Esophagus mucosa (tissue), 1 donor: ENCODE measurements at regions not wholly inside any gene's neighbourhood (a gene's known extent, or its start where the extent isn't known, plus 50 kb on each side); places are given as distances from the start of the nearest gene placed in this dataset.

ENCODE experiments used
- ATAC-seq: fragments of 200-7000 bp; cut with Tn5 transposase; one replicate; pipeline ENCODE4 v1.9.1; 2020
- donor health status: DM: yes; HTN: yes; CAD: no.

GRCh38 chr5:144941004-144941403, 770.3 kb downstream of the KCTD16 start:
- no peak for ATAC-seq

GRCh38 chr5:144918371-144918770, 747.7 kb downstream of the KCTD16 start:
- ATAC-seq, result no peak

DNA sequence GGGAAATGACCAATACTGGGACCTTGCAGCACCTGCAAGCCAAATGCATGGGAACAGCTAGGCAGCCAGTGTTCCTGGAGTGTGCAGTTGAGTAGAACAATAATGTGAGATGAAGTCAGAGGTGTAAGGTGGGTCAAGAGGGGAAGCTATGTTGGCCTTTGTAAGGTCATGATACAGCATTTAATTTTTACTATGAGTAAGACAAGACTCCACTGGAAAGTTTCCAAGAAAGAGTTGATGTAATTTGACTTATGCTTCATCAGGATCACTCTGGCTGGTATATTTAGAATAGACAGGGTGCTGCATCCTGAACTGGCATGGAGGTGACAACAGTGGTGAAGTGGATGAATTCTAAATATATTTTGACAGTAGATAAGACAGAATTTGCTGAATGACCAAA, 744.8 kb downstream of the KCTD16 start:
- ATAC-seq, result no peak

GRCh38 chr5:144913661-144914060, 743.0 kb downstream of the KCTD16 start:
- no peak for ATAC-seq

DNA sequence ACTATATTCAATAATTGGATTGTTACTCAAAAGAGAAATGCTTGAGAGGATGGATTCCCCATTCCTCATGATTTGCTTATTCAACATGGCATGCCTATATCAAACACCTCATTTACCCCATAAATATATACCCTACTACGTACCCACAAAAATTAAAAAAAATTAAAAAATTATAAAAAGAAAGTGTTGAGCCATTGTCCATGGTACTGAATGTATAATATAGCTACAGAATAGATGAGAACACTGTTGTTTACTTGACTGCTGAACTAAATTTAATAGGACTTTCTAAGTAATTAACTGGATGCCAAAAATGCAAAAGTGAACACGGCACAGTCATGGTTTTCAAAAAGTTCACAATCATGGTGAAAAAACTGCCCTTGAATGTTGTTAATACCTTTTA, 725.8 kb downstream of the KCTD16 start:
- no peak for ATAC-seq

DNA sequence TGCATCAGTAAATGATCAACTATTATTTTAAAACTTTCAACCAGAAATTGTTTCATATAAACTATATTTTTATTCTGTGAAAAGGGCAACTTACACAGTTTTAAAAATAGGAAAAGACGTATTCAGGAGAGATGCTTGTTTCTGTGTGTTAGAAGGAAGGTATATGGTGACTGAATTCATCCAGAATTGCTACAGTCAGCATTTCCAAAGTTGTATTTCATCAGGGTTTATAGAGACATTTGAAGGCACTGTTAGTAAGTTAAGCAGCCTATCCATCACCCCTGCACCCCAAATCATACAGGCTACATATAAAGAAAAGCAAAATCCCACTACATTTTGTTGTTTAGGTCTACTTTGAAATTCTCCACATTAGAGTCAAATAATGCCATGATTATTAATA, 716.0 kb downstream of the KCTD16 start:
- no peak for ATAC-seq

DNA sequence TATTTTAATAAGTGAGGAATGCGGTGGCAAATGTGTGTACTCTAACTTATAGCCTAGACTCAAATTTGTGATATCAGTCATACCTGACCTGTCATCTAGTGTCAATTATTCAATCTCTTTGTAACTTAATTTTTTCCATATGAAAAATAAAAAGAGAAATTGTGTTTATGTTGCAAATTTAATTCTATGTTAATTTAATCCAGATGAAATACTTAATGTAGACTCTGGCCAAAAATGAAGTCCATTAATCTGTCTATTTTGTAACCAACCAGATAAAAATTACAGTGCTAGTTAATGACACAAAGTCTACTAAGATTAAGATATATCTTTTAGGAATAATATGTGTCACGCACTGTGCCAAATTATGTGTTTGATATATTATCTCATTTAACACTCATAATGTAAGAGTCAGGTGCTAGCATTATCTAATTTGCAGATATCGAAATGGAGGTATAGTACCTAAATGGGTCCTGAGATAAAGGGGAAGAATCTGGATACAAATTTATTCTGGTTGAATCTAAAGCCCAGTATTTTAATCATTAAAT, 712.1 kb downstream of the KCTD16 start:
- no peak for ATAC-seq

- no peak for ATAC-seq
Observed at GRCh38 chr5:144880513-144880912, 709.8 kb downstream of the KCTD16 start.

GRCh38 chr5:144876990-144877389, 706.3 kb downstream of the KCTD16 start:
- ATAC-seq, result no peak

DNA sequence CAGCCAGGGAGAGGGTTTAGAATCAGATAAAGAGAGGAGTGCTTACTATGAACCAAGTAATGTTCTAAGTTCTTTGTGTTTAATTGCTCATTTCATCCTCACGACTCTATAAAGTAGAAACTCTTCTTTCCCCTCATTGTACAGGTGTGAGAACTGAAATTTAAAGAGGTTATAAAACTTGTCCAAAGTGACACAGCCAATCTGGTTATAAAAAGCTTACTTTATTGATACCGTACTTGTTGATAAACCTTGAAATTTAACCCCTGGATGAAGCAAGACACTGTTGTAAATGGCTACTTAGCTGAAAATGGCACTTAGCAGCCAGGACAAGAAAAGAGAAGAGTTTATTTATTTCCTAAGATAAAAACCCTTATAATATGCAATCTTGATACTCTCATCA, 702.4 kb downstream of the KCTD16 start:
- no peak for ATAC-seq

GRCh38 chr5:144864118-144864517, 693.4 kb downstream of the KCTD16 start:
- ATAC-seq, result no peak

DNA sequence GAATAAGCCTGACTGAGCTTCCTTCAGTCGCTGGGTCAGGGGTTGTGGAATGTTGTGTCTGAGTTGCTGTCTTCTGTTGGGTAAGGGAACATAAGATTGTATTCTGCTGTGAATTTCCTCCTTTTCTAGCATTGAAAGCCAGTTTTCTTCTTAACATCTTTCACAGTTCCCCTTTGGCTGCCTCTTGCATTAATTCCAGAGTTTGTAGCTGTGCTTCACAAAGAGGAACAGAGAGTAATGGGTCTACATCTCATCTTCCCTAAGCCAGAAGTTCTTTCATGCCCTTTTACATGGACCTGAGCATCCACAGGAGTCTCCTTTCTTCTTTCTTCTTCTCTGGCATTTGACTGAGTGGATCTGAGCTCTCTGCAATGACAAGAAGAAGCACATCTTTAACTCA, 686.8 kb downstream of the KCTD16 start:
- ATAC-seq, result no peak

DNA sequence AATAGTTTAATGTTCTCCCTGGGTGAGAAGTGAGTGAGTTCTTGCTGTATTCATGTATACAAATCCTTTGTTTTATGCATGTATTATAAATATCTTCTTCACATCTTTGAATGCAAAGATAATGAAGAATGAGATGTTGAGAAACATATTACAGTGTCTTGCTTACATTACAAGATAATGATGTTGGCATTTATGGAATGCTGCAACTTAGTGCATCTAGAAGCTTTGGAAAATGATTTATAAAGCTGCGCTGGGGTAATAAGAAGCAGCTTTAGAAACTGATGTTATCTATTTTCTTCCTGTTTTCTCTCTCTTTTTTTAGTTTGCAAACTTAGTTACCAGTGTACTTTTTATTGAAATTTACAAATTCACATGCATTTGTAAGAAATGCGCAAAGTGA, 673.4 kb downstream of the KCTD16 start:
- ATAC-seq, result no peak

DNA sequence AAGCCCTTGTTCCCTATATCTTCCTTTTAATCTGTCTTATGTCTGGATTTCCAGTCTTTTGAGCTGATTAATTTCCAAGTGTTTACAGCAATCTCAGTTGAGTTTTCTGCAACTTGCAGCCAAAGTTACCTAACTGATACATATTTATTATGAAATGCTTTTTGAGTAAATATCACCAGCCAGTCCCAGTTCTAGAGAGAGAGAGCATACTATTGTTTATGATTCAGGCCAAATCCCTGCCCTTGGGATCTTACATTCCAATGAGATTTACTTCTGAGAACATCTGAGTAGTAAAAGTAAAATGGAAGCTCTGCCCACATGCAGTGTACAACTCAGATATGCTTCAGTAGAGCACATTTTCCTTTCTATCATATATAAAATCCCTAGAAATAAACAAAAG, 661.7 kb downstream of the KCTD16 start:
- ATAC-seq, result no peak

DNA sequence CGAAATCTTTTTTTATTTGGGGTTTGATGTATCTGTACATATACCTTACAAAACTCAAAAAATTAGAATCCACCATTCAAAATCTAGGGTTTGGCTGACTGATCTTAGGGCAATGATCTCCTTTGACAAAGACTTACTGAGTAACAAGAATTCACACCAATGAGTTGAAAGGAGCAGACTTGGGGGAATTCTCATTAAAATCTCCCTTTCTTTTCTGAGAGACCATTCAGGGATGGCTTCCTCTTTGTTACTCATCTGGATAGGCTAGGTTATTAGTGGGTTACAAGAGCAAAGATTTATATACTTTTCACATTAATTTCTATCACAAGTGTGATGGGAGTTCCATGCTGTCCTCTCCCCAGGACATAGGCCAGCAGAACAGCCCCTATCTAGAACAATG, 661.0 kb downstream of the KCTD16 start:
- ATAC-seq, result no peak

- no peak for ATAC-seq
Observed at GRCh38 chr5:144822503-144822902, 651.8 kb downstream of the KCTD16 start.

GRCh38 chr5:144820278-144820677, 649.6 kb downstream of the KCTD16 start:
- ATAC-seq, result no peak

DNA sequence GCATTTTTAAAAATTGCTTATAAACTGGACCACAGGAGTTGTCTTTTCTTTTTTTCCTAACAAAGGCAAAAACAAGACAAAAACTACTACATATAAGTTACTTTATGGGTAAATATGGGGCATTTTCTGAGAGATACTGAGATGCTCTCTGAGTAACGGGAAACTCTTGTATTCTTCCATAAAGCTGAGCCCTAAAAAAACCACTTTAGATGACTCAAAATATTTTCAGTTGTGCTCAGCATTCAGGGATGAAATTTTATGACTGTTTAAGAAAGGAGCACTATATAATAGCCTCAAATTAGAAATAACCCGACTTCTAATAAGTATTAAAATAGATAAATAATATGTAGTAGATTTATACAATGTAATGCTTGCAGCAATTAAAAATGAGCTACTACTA, 644.5 kb downstream of the KCTD16 start:
- no peak for ATAC-seq

DNA sequence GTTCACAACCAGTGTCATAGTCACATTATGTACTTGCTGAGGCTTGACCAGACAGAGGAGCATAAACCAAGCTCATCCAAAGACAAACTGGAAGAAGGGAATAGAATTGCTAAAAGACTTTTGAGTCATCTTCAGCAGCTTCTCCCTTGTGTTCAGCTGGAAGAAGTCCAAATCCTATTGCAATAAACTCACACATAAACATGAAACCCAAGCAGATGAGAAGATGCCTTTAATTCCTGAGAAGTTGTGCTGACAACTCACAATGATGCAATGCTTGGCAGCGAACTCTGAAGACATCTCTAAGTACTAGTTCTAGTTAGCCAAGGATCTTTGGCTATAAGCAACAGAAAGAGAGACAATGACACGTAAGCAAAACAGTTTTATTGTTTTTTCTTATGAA, 642.1 kb downstream of the KCTD16 start:
- ATAC-seq, result no peak

- no peak for ATAC-seq
Observed at GRCh38 chr5:144800169-144800568, 629.5 kb downstream of the KCTD16 start.

- no peak for ATAC-seq
Observed at GRCh38 chr5:144798595-144798994, 627.9 kb downstream of the KCTD16 start.

- ATAC-seq, result no peak
Observed at GRCh38 chr5:144794922-144795321, 624.2 kb downstream of the KCTD16 start.

- ATAC-seq, result no peak
Observed at GRCh38 chr5:144788556-144788955, 617.9 kb downstream of the KCTD16 start.

- ATAC-seq, result no peak
Observed at GRCh38 chr5:144788046-144788445, 617.4 kb downstream of the KCTD16 start.

DNA sequence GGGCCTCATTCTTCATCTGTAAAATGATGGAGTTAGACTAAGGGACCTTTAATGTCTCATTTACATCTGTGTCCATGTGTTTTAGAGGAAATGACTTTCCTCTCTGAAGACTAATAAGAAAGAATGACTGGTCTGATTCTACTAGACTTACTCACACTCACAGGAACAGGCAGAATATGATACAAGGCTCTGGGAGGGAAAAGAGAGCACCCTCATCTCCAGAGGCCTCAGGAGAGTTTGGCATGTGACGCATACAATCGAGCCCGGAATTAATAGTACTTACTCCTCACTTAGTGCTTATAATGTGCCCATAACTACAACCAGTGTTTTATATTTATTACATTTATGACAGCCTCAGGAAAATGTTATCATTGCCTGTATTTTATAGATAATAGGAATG, 608.7 kb downstream of the KCTD16 start:
- ATAC-seq, result no peak

DNA sequence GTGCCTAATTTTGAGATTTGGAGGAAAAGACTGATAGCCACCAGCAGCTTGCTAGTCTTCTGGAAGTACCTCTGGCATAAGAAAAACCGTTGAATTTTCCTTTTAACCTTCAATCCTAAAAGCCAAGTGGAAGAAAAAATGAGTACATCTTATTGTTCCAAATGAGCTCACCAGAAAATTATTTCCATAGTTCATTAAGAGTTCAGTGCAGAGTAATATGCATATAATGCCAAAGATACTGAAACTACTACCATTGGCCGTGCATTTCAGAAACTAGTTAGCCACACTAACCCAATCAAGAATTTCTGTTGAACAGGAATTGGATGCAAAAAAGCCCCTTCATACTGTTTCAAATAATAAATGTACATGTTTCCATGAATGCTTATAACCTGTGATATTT, 607.9 kb downstream of the KCTD16 start:
- ATAC-seq, result no peak
